ENCODE measurements at regions not wholly inside any gene's neighbourhood (a gene's known extent, or its start where the extent isn't known, plus 50 kb on each side); places are given as distances from the start of the nearest gene placed in this dataset.
"Not testable (repeated sequence)": the region's sequence is repeated elsewhere in the genome, so short reads cannot be mapped to it uniquely, and the experiment has no call there.

DNA sequence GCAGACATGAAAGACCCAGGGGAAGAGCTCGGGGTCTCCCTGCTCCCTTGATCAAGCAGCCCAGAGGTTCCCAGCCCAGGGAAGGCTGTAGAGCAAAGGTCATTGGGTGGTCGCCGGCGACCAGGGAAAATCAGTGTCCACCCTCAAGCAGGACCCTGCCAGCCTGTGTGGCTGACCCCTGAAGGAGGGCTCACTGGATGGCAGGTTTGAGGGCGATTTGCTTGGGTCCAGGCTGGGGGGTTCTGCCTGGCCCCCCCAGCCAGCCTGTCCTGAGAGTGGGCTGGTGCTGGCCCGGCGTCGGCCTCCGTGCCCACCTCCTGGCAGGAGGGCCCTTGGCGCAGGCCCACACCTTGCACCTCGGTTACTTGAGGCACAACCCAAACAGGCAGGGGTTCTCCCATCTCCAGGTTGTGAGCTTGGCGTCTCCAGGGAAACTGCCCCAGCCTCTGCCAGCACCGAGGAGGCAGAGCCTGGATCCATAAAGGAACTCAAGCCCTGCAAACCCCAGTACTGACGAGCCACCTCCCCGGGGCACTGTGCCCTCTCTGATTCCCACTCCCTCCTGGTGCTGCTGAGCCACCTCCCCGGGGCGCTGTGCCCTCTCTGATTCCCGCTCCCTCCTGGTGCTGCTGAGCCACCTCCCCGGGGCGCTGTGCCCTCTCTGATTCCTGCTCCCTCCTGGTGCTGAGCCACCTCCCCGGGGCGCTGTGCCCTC, 329.0 kb upstream of the SFSWAP start:
- DNase-seq = no peak

DNA sequence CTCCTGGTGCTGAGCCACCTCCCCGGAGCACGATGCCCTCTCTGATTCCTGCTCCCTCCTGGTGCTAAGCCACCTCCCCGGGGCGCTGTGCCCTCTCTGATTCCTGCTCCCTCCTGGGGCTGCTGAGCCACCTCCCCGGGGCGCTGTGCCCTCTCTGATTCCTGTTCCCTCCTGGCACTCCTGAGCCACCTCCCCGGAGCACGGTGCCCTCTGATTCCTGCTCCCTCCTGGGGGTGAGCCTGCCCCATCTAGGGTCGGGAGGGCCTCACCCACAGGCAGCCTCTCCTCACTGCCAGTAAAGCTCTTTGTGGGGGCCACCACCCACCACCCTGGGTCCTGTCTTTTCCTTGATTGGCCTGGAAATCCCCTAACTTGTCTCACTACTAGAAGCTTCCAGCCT, 327.6 kb upstream of the SFSWAP start:
- no peak for DNase-seq

DNA sequence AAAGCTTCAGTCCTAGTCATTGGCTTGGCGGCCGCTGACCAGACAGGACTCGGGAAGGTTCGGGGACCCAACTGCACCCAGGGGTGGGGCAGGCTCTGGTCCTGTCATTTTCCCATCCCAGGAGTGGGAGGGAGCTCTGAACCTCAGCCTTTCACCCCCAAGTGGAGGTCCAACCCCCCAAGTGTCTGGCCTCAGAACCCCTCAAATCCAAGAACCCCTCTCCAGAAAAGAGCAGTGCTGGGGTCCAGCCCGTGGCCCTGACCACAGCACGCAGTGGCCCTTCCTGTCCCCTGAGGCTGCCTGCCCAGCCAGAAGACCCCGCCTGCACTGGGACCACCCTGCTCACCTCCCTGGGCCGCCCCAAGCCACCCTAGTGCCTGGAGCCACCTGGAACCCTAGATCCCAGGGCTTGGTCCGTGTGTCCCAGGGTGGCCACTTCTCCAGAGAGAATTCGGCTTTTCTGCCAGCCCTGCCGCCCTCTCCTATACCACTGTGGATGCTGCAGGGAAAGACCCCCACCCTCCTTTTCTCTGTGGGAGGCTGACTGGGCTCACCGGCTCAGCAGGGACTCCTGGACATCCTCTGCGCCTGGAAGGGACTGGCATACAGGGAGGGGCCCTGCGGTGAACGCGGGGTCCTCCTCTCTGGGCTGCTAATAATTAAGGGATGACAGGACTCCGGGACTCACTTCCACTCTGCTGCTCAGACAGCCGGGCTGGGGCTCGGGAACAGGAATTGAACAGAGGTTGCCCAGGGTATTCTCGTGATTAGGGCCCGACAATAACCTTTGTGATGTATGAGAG, 326.9 kb upstream of the SFSWAP start:
- no peak for DNase-seq

DNA sequence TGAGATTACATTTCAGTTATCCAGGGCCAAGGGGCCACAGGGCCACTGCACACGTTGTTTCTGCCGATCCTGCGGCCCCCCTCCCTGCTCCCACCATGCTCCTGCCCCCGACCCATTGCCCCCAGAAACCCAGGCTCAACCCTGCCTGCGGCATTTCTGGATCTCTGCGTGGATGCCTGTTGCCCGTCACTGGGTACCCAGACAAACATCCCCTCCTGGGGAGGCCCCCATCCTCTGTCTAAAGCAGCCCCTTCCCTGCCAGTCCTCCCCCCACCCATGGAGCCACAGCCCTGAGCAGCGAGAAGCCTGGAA, 326.4 kb upstream of the SFSWAP start:
- no peak for DNase-seq

DNA sequence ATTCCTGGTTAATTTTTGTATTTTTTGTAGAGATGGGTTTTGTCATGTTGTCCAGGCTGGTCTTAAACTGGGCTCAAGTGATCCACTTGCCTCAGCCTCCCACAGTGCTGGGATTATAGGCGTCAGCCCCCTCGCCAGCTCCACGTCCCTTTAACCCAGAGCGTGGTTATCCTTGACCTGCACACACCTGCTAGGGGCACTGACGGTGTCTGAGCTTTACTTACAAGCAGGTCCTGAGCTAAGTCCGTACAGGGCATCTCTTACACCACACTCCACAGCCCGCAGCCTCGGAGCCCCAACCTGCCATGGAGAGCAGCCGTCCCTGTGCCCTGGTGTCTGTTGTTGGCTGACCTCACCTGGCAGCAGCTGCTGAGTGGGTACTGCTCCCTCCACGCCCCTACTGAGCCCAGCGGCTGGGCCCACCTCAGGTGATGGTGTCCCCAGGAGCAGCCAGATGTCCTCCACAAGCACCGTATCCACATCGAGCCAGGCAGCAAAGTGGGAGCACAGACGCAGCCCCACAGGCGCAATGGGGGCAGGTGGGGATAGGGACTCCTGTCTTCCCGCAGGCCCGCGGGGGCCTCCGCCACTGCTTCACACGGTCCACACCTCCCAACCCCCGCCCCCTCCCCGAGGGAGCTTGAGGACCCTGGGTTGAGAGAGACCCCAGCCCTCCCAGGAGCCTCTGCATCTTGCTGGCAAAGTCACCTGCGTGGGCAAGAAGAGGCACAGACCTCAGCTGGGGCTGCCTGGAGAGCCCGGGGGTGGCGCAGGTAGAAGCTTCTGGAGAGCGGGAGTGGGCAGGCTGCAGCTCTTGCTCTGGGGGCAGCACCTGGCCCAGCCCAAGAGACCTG, 325.4 kb upstream of the SFSWAP start:
- no peak for DNase-seq

DNA sequence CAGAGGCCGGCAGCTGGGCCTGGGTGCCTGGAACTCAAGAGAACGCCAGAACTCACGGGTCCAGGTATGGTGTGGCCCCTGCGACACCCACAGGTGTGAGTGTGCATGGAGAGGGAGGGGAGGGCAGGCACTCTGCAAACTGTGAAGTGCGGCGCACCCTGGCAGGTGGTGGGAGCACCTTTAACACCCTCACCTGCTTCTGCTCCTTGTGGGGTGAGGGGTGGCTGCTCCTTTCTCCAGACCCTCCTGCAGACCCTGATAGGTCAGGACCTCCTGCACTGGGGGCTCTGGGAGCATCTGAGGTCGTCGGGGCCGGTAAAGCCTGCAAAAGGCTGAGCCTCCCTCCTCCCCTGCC, 324.7 kb upstream of the SFSWAP start:
- no peak for DNase-seq

DNA sequence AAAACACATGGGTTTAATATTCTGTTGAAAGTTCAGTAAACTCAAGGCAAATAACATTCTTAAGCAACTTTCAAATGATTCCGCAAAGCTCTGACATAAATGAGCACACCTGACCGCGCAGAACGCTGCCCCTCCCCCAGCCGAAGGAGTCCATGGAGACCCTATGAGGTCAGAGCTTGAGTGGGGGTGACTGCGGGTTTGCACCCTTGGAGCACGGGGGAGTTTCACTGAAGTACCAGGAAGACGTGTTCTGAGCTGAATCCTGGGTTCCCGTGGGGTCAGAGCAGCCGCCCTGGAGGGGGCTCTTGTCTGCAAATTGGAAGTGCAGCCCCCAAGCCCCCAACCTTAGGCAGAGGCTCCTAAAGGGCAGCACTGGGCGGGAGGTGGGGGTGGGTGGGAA, 324.1 kb upstream of the SFSWAP start:
- no peak for DNase-seq

DNA sequence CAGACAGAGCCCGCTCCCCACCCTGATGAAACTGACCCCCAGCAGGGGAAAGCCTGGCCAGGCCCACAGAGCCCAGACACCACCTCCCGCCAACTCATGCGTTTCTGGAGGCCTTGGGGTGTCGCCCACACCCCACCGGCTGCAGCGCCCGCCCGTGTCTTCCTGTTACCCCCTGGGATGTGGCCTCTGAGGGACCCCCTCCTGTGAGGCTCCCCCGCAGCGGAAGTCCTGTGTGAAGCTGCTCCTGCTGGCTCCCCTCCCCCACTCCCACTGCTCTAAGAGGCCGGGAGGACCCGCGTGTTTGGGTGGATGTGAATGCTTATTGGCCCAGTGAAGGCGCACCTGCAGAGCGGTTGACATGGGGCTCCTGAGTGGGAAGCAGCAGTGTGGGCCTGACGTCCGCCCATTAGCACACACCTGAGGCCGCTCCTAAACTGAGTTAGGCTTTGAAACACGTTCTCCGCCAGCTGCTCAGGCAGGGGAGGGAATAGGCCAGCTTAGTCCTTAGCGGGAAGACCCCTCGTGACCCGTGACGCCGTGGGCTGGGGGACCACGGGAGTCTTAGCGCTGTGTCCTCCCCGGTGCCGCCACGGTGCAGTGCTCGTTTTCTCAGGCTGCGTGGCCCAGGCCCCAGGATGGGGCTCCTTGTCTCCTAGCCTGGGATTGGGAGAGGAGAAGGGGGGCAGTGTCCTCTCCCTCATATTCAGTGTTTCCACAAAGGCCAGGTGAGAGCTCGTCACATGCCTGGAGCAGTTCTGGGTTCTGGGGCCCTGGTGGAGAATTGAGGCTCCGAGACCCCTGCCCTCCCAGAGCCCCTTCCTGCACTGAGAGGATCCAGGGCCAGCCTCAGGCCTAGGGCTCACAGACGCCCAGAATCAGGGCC, 323.4 kb upstream of the SFSWAP start:
- DNase-seq = no peak

DNA sequence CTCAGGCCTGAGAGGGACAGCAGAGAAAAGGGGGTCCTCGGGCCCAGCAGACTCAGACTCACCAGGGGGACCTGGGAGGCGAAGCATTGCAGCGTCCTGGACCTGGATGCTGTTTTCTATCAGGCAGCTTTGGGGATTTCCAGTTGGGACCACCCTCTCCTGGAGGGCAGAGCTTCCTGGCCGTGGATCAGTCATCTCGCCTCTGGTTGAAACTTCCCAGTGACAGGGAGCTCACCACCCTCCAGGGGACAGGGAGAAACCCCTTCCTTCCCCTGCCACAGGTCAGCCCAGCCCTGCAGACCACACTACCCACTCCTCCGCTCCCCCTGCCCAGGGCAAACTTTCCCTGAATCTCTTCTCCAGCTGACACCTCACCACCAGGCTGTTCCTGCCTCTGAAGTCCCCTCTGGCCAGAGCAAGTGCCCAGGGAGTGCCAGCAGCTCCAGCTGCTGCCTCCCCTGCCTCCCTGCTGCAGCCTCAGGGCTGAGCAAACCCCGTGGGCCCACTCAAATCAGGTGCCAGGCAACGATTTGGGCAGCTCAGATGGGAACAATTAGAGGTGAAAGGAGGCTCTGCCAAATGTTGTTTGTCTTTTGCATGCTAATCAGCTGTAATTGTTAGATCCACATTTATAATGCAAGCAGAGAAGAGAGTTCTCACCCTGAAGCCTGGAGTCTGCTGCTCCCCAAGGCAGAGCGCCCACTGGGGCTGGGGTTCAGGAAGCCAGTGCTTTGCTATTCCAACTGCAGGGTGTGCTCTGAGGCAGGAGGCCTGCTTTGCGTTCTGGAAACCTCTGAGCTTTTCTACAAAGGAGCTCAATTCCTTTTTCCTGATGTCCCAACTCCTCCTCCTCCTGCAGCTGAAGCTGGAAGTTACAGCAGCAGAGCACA, 322.5 kb upstream of the SFSWAP start:
- not testable (repeated sequence) for DNase-seq

DNA sequence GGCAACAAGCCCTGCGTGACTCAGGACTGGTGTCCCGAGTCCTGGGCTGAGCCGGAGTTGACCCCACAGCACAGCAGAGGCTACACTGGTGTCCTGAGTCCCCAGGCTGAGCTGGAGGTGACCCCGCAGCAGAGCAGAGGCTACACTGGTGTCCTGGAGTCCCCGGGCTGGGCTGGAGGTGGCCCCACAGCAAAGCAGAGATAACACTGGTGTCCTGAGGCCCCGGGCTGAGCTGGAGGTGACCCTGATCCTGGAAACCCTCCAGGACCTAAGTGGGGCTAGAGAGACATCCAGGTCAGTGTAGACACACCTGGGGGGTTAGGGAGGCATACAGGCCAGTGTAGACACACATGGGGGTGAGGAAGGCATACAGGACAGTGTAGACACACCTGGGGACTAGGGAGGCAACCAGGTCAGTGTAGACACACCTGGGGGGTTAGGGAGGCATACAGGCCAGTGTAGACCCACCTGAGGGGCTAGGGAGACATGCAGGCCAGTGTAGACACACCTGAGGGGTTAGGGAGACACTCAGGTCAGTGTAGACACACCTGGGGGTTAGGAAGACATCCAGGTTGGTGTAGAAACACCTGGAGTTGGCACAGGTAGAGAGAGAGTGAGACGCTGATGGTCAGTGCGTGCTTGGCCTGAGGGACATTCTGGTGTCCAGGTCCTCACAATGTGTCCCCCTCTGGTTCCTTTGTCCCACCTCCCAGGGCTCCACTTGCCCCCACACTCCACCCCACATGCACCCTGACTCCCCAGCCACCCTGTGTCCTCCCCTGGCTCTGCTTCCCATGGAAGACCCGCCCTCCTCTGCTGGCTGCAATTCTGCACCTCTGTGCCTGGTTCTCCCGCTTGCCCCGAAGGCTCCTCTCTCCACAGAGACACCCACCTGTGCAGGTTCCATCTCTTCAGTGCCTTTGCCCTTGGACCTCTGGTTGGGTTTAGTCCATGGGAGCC, 321.6 kb upstream of the SFSWAP start:
- DNase-seq = no peak

DNA sequence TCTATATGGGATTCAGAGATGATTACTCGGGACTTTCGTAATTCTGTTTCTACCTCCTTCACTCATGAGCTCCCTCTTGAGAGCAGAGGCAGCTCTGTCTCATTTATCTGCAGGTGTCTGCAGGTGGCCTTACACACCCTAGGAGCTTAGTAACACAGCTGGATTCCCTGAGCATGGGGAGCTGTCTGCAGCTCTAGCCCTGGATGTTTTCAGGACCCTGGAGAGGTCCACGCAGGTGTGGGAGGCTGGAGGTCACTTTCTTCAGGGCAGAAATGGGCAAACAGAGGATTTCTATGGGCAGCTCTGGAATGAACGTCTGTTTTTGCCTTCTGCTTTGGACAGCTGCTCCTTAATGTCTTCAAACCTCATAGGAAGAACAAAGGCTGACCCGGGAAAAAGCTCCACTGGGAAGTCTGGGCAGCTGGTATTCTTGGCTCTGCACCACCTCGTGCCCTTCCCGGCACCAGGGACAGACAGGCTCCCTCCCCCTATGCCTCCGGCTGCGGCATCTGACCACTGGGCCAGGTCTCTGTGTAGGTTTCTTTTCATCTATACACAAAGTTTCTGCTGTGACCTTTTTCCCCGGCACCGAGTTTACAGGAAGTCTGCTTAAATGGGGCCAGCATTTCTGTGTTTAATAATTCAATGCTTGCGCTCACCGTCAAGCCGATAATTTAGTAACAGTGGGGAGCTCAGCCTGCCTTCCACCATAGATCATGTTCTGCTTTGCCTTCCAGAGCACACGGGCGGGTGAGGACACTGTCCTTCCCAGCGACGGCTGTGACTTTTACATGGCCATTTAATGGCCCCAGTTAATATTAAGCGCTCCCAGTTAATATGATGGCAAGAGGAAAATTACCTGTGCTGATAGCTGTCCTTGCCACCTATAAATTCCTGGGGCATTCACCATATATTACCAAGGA, 320.2 kb upstream of the SFSWAP start:
- no peak for DNase-seq

DNA sequence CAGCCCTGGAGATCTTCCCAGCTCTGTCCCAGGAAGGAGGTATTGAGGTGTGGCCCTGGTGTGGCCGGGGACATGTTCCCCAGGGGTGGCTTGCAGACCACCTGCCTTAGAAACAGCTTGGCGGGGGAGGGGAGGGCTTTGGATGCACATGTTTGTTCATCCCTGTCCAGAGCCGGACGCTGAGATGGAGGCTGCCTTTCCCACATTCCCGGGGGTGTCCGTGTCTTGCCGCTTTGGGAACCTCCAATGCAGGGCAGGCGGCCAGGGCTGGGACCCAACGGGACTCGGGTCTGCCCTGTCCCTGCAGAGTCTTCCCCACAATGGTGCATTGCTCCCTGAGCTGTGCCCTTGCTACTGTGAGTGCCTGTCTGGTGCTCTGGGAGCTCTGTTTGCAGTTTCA, 319.5 kb upstream of the SFSWAP start:
- DNase-seq = no peak

DNA sequence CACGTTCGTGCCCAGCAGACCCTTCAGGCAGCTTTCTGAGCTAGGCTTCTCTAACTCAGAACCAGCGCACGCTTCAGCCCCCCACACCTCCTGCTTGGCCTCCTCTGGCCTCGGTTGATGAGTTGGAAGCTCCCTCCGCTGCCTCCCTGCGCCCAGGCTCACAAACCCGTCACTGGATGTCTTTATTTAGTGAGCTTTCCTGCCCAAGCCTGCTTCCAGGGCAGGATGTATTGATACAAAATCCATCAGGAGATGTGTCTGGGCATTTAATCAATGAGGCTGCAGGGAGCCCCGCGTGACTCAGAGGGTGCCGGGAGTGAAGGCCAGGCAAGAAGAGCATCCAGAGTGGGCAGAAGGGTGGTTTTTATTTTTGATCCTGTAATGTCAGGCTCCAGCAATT, 316.1 kb upstream of the SFSWAP start:
- not testable (repeated sequence) for DNase-seq

DNA sequence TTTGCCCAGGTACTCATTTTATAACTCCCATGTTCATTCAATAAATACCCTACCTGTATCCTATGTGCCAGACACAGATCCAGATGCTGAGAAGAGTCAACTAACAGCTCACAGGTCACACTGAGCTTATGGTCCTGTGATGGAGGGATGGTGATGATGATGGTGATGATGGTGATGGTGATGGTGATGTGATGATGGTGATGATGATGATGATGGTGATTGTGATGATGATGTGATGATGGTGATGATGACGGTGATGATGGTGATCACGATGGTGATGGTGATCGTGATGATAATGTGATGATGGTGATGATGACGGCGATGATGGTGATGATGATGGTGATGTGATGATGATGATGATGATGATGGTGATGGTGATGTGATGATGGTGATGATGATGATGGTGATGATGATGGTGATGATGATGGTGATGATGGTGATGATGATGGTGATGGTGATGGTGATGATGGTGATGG, 315.6 kb upstream of the SFSWAP start:
- DNase-seq = not testable (repeated sequence)

DNA sequence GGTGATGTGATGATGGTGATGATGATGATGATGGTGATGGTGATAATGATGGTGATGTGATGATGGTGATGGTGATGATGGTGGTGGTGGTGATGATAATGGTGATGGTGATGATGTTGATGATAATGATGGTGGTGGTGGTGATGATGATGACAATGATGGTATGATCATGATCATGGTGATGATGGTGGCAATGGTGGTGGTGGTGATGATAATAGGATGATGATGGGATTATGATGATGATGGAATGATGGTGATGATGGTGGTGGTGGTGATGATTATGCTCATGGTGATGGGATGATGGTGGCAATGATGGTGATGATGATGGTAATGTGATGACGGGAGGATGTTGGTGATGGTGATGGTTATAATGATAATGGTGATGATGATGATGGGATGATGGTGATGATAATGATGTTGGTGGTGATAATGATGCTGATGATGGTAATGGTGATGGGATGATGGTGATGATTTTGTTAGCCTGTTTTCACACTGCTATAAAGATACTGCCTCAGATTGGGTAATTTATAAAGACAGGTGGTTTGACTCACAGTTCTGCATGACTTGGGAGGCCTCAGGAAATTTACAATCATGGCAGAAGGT, 314.8 kb upstream of the SFSWAP start:
- no peak for DNase-seq

DNA sequence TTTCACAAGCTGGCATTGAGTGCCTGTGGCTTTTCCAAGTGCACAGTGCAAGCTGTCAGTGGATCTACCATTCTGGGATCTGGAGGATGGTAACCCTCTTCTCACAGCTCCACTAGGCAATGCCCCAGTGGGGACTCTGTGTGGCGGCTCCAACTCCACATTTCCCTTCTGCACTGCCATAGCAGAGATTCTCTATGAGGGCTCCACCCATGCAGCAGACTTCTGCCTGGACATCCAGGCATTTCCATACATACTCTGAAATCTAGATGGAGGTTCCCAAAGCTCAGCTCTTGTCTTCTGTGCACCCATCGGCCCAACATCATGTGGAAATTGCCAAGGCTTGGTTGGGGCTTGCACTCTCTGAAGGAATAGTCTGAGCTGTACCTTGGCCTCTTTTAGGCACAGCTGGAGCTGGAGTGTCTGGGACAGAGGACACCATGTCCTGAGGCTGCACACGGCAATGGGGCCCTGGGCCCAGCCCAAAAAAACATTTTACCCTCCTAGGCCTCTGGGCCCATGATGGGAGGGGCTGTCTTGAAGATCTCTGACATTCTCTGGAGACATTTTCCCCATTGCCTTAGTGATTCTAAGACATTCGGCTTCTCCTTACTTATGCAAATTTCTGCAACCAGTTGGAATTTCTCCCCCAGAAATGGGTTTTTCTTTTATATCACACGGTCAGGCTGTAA, 313.3 kb upstream of the SFSWAP start:
- DNase-seq = no peak

DNA sequence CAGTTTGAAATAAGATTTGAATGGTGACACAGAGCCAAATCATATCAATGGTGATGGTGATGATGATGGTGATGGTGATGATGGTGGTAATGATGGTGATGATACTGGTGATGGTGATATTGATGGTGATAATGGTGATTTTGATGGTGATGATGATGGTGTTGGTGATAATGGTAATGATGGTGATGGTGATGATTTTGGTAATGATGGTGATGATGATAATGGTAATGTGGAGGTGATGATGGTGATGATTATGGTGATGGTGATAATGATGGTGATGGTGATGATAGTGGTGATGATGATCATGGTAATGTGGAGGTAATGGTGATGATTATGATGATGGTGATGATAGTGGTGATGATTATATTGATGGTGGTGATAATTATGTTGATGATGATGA, 311.9 kb upstream of the SFSWAP start:
- DNase-seq = no peak

DNA sequence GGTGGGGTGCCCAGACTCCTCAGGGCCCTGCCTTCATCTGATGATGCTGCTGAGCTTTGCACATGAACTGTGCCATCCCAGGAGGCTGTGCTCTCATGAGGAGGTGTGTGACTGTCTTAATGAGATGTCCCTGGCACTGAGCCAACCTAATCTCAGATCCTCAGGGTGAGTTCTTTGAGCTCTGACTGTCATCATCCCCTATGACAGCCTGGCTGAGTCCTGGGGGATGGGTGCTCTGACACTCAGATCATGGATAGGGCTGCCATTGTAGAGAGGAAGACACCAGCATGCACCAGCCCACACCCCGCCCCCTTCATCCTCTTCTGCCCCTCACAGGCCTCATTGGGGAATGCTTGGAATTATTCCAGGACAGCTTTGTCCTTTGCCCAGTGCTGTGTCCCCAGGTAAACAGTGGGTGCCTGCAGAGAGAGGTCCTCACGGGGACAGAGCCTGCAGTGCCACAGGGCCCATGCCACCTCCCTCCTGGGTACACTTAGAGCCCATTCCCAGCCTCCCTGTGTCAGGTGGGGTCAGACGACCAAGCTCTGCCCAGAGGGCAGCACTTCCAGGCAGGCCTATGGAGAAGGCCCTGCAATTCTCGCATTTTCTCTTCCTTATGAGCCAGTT, 310.1 kb upstream of the SFSWAP start:
- DNase-seq = not testable (repeated sequence)
